ENCODE measurements at regions not wholly inside any gene's neighbourhood (a gene's known extent, or its start where the extent isn't known, plus 50 kb on each side); places are given as distances from the start of the nearest gene placed in this dataset.

GRCh38 chr15:91710080-91710698 is 143.3 kb upstream of the SLCO3A1 start:
- TF ChIP-seq RAD21 (IDR thresholded peaks at IDR 0.05; ENCODE audit: low read depth): no peak
- no peak for TF ChIP-seq TAF1 (IDR thresholded peaks at IDR 0.05; ENCODE audit: low read depth)
